HCT116 (cell line): ENCODE measurements at regions not wholly inside any gene's neighbourhood (a gene's known extent, or its start where the extent isn't known, plus 50 kb on each side); places are given as distances from the start of the nearest gene placed in this dataset.

Experiments
- ATAC-seq: fragments of 200-7000 bp; cut with Tn5 transposase; 2 replicates; pipeline ENCODE4 v1.9.1; 2020; ENCODE audit warnings: mild to moderate bottlenecking, moderate library complexity
- BruUV-seq: library from RNA; stranded (reverse); fragments of 400-500 nt; replicated peaks from 2 replicates; lab custom pipeline; 2021; lab: Mats Ljungman, UMichigan
- CTCF ChIA-PET: fragments of 300-600 bp; sonication (Branson Sonifier 250); formaldehyde crosslinking; loops from one replicate; lab custom pipeline; 2021; ENCODE audit warnings: antibody characterized with exemption; lab: Charles Lee
- POLR2A ChIA-PET: fragments of 300-600, 350-600 bp; sonication (Branson Sonifier 250); formaldehyde crosslinking; loops from one replicate; lab custom pipeline; 2021; ENCODE audit warnings: antibody characterized with exemption; lab: Charles Lee
- RAD21 ChIA-PET, 2 experiments: fragments of 300-600 bp; sonication (Branson Sonifier 250); formaldehyde crosslinking; loops; one replicate each; lab custom pipeline; 2023; ENCODE audit warnings: low total read pairs in 2 of 2; ENCODE audit not compliant: uncharacterized antibody in 2 of 2, unreplicated experiment in 2 of 2, low non-redundant PET in 1 of 2; lab: Charles Lee
- DNase-seq: peaks from one replicate; pipeline ENCODE4 v3.0.0-alpha.2; 2010; ENCODE audit warnings: low read depth, low spot score
- H2AFZ ChIP-seq: fragments of 200-600 bp; shearing (Covaris generic), sonication (generic); 2 replicates; pipeline ENCODE4 v1.6.1; 2017; ENCODE audit warnings: low read depth, mixed run types, mixed read lengths, antibody characterized with exemption, low read length; ENCODE audit not compliant: poor library complexity, severe bottlenecking
- H3K27ac ChIP-seq: 2 replicates; pipeline ENCODE4 v1.5.1; 2012; ENCODE audit warnings: low read depth, low read length
- H3K27me3 ChIP-seq: fragments of 200-600 bp; sonication (generic); 2 replicates; pipeline ENCODE4 v1.6.1; 2016; ENCODE audit warnings: mixed run types, low read length, mixed read lengths; ENCODE audit not compliant: insufficient read depth
- H3K36me3 ChIP-seq, 2 experiments: fragments of 200-500 bp in 1 of 2; fragments of 200-600 bp in 1 of 2; sonication (Bioruptor generic) in 1 of 2; sonication (generic) in 1 of 2; 2 replicates each; pipeline versions ENCODE4 v1.5.1 to v1.6.1; 2014 to 2016; ENCODE audit warnings: low read length in 2 of 2, inconsistent platforms in 1 of 2, mixed read lengths in 1 of 2, mixed run types in 1 of 2; ENCODE audit not compliant: insufficient read depth in 2 of 2, control insufficient read depth in 1 of 2
- H3K4me1 ChIP-seq, 2 experiments: fragments of 200-600 bp in 1 of 2; sonication (generic) in 1 of 2; 2 replicates each; pipeline versions ENCODE4 v1.5.1 to v1.6.1; 2012 to 2017; ENCODE audit warnings: low read length in 2 of 2, inconsistent platforms in 1 of 2, mild to moderate bottlenecking in 1 of 2, mixed read lengths in 1 of 2, mixed run types in 1 of 2, moderate library complexity in 1 of 2; ENCODE audit not compliant: insufficient read depth in 2 of 2, control insufficient read depth in 1 of 2
- H3K4me2 ChIP-seq: fragments of 200-600 bp; sonication (generic); 2 replicates; pipeline ENCODE4 v1.6.1; 2017; ENCODE audit warnings: mixed run types, low read length, mixed read lengths
- H3K4me3 ChIP-seq, 2 experiments: fragments of 200-600 bp in 1 of 2; sonication (generic) in 1 of 2; replicated peaks in 1 of 2; 2 replicates each; pipeline ENCODE4 v1.5.1; 2011 to 2016; ENCODE audit warnings: low read length in 2 of 2, control low read depth in 1 of 2, low read depth in 1 of 2, mild to moderate bottlenecking in 1 of 2, mixed read lengths in 1 of 2, mixed run types in 1 of 2
- H3K79me2 ChIP-seq: fragments of 200-600 bp; sonication (generic); 2 replicates; pipeline ENCODE4 v1.6.1; 2017; ENCODE audit warnings: mild to moderate bottlenecking, mixed run types, low read length, moderate library complexity, mixed read lengths; ENCODE audit not compliant: insufficient read depth
- H3K9ac ChIP-seq: fragments of 200-600 bp; sonication (generic); 2 replicates; pipeline ENCODE4 v1.6.1; 2016; ENCODE audit warnings: low read length, mixed read lengths
- H3K9me2 ChIP-seq: fragments of 200-600 bp; sonication (generic), shearing (Covaris generic); 2 replicates; pipeline ENCODE4 v1.6.1; 2017; ENCODE audit warnings: mixed run types, mild to moderate bottlenecking, moderate library complexity; ENCODE audit not compliant: insufficient read depth
- H3K9me3 ChIP-seq, 2 experiments: fragments of 200-500 bp in 1 of 2; fragments of 200-600 bp in 1 of 2; sonication (Bioruptor generic) in 1 of 2; sonication (generic) in 1 of 2; 2 replicates each; pipeline ENCODE4 v1.6.1; 2014 to 2017; ENCODE audit warnings: low read length in 2 of 2, mixed read lengths in 2 of 2, inconsistent platforms in 1 of 2, low read depth in 1 of 2, mild to moderate bottlenecking in 1 of 2, mixed run types in 1 of 2, moderate library complexity in 1 of 2; ENCODE audit not compliant: control insufficient read depth in 1 of 2, insufficient read depth in 1 of 2
- H4K20me1 ChIP-seq: fragments of 200-600 bp; sonication (generic), shearing (Covaris generic); 2 replicates; pipeline ENCODE4 v1.6.1; 2017; ENCODE audit warnings: mixed run types, mild to moderate bottlenecking, moderate library complexity; ENCODE audit not compliant: insufficient read depth
- CEBPB ChIP-seq: IDR thresholded peaks from 2 replicates; pipeline ENCODE4 v1.6.1; 2012; ENCODE audit warnings: low read depth
- CTCF ChIP-seq, 3 experiments: fragments of 200-600 bp in 1 of 3; sonication (generic) in 1 of 3; IDR thresholded peaks in 2 of 3; conservative IDR thresholded peaks in 1 of 3; 2 replicates each; pipeline ENCODE4 v1.5.1; 2012 to 2017; ENCODE audit warnings: low read depth in 2 of 3, low read length in 2 of 3, antibody characterized with exemption in 1 of 3, borderline replicate concordance in 1 of 3, control low read depth in 1 of 3, mild to moderate bottlenecking in 1 of 3, mixed read lengths in 1 of 3, mixed run types in 1 of 3, moderate library complexity in 1 of 3; ENCODE audit not compliant: insufficient read depth in 1 of 3
- EGR1 ChIP-seq: IDR thresholded peaks from 2 replicates; pipeline ENCODE4 v1.6.1; 2012; ENCODE audit warnings: low read depth
- EZH2 ChIP-seq: fragments of 200-600 bp; sonication (generic); IDR thresholded peaks from 2 replicates; pipeline ENCODE4 v1.6.1; 2017; ENCODE audit warnings: antibody characterized with exemption, mixed run types
- FOSL1 ChIP-seq: IDR thresholded peaks from 2 replicates; pipeline ENCODE4 v1.6.1; 2012; ENCODE audit warnings: low read depth
- JUND ChIP-seq: IDR thresholded peaks from 2 replicates; pipeline ENCODE4 v1.6.1; 2012
- POLR2A ChIP-seq: IDR thresholded peaks from 2 replicates; pipeline ENCODE4 v1.7.0; 2011; ENCODE audit warnings: borderline replicate concordance; ENCODE audit not compliant: insufficient read depth, insufficient read length; ENCODE audit errors: extremely low read depth
- POLR2AphosphoS5 ChIP-seq: IDR thresholded peaks from 2 replicates; pipeline ENCODE4 v1.6.1; 2011; ENCODE audit warnings: mild to moderate bottlenecking, low read depth, low read length, moderate library complexity
- SIN3A ChIP-seq: IDR thresholded peaks from 2 replicates; pipeline ENCODE4 v1.6.1; 2012; ENCODE audit warnings: low read depth
- SP1 ChIP-seq: IDR thresholded peaks from 2 replicates; pipeline ENCODE4 v1.6.1; 2012; ENCODE audit warnings: low read depth
- SRF ChIP-seq: IDR thresholded peaks from 2 replicates; pipeline ENCODE4 v1.6.1; 2012; ENCODE audit warnings: low read depth
- YY1 ChIP-seq: IDR thresholded peaks from 2 replicates; pipeline ENCODE4 v1.6.1; 2011; ENCODE audit warnings: low read length, low read depth, moderate library complexity, mild to moderate bottlenecking; ENCODE audit not compliant: insufficient replicate concordance; ENCODE audit errors: extremely low read depth
- ZFX ChIP-seq: fragments of 450-650 bp; IDR thresholded peaks from 2 replicates; pipeline ENCODE4 v1.6.1; 2017
- ZNF274 ChIP-seq: fragments of 200-500 bp; sonication (Bioruptor generic); IDR thresholded peaks from 2 replicates; pipeline ENCODE4 v1.6.1; 2014; ENCODE audit warnings: mild to moderate bottlenecking, low read depth, low read length, inconsistent platforms
- intact Hi-C: fragments of 100-400 bp; cut with micrococcal nuclease; formaldehyde crosslinking; loops from 2 replicates; pipeline ENCODE4 v1.10.0; 2022
- TF ChIP-seq, protein P1 (sequence below): IDR thresholded peaks from 2 replicates; pipeline ENCODE4 v1.6.1; 2012
- TF ChIP-seq, protein P2 (sequence below): IDR thresholded peaks from 2 replicates; pipeline ENCODE4 v1.6.1; 2011; ENCODE audit warnings: mild to moderate bottlenecking, low read length, moderate library complexity; ENCODE audit not compliant: insufficient replicate concordance; ENCODE audit errors: extremely low read depth
- TF ChIP-seq, protein P3 (sequence below): IDR thresholded peaks from 2 replicates; pipeline ENCODE4 v1.6.1; 2012; ENCODE audit warnings: low read depth

- no TSS peak for BruUV-seq
- intact Hi-C loops: loop anchor here (10.0 kb wide), 1 partner anchor 490 kb away; no protein-coding TSS in a partner anchor
Observed at GRCh38 chr13:71214357-71214756, 652.6 kb downstream of the DACH1 start.

More at GRCh38 chr13:71214357-71214756, 652.6 kb downstream of the DACH1 start:
- H3K9ac ChIP-seq: no peak overlapping the region
- no peaks in the 10 kb centered on the region; a peak in 1 of 4 replicates for H3K9me3 ChIP-seq
- no peak for TF ChIP-seq SIN3A
- no peak for TF ChIP-seq POLR2A
- TF ChIP-seq POLR2AphosphoS5: no peak
- no peak for TF ChIP-seq CTCF (IDR thresholded peaks at IDR 0.05 in 2 of 3, conservative IDR thresholded peaks at IDR 0.05 in 1 of 3; ENCODE audit: borderline replicate concordance in 1 of 3, insufficient read depth in 1 of 3, low read depth in 2 of 3, low read length in 2 of 3)
- no peak for TF ChIP-seq FOSL1
- TF ChIP-seq EGR1: no peak
- TF ChIP-seq EZH2: no peak
- TF ChIP-seq SRF: no peak
- no peak for TF ChIP-seq ZFX
- TF ChIP-seq, protein P1, sequence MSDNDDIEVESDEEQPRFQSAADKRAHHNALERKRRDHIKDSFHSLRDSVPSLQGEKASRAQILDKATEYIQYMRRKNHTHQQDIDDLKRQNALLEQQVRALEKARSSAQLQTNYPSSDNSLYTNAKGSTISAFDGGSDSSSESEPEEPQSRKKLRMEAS: no peak
- TF ChIP-seq, protein P2, sequence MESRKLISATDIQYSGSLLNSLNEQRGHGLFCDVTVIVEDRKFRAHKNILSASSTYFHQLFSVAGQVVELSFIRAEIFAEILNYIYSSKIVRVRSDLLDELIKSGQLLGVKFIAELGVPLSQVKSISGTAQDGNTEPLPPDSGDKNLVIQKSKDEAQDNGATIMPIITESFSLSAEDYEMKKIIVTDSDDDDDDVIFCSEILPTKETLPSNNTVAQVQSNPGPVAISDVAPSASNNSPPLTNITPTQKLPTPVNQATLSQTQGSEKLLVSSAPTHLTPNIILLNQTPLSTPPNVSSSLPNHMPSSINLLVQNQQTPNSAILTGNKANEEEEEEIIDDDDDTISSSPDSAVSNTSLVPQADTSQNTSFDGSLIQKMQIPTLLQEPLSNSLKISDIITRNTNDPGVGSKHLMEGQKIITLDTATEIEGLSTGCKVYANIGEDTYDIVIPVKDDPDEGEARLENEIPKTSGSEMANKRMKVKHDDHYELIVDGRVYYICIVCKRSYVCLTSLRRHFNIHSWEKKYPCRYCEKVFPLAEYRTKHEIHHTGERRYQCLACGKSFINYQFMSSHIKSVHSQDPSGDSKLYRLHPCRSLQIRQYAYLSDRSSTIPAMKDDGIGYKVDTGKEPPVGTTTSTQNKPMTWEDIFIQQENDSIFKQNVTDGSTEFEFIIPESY: no peak
- TF ChIP-seq JUND: no peak
- TF ChIP-seq, protein P3, sequence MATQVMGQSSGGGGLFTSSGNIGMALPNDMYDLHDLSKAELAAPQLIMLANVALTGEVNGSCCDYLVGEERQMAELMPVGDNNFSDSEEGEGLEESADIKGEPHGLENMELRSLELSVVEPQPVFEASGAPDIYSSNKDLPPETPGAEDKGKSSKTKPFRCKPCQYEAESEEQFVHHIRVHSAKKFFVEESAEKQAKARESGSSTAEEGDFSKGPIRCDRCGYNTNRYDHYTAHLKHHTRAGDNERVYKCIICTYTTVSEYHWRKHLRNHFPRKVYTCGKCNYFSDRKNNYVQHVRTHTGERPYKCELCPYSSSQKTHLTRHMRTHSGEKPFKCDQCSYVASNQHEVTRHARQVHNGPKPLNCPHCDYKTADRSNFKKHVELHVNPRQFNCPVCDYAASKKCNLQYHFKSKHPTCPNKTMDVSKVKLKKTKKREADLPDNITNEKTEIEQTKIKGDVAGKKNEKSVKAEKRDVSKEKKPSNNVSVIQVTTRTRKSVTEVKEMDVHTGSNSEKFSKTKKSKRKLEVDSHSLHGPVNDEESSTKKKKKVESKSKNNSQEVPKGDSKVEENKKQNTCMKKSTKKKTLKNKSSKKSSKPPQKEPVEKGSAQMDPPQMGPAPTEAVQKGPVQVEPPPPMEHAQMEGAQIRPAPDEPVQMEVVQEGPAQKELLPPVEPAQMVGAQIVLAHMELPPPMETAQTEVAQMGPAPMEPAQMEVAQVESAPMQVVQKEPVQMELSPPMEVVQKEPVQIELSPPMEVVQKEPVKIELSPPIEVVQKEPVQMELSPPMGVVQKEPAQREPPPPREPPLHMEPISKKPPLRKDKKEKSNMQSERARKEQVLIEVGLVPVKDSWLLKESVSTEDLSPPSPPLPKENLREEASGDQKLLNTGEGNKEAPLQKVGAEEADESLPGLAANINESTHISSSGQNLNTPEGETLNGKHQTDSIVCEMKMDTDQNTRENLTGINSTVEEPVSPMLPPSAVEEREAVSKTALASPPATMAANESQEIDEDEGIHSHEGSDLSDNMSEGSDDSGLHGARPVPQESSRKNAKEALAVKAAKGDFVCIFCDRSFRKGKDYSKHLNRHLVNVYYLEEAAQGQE: no peak
- TF ChIP-seq CEBPB: no peak
- no peak for TF ChIP-seq SP1
- TF ChIP-seq ZNF274: no peak
- no peak for TF ChIP-seq YY1
- TF ChIP-seq, all 23 proteins: peak for 0
- DNase-seq (no peak), ATAC-seq (no peak)
- Histone ChIP-seq H2AFZ (no peak overlapping the region), H3K79me2 (no peaks in the 10 kb centered on the region), H3K4me3 (no peak overlapping the region), H3K27ac (no peak overlapping the region), H3K4me1 (no peaks in the 10 kb centered on the region), H3K4me2 (no peak overlapping the region), H3K27me3 (no peaks in the 10 kb centered on the region), H4K20me1 (no peaks in the 10 kb centered on the region), H3K36me3 (no peaks in the 10 kb centered on the region), H3K9me2 (no peaks in the 10 kb centered on the region)
- ChIA-PET CTCF (no interaction called here), POLR2A (no interaction called here), RAD21 (no interaction called here)
